Spleen (tissue), 11 donors: ENCODE measurements at regions not wholly inside any gene's neighbourhood (a gene's known extent, or its start where the extent isn't known, plus 50 kb on each side); places are given as distances from the start of the nearest gene placed in this dataset.

Experiments used
- DNase-seq: peaks from one replicate; pipeline ENCODE4 v3.0.0-alpha.2; 2020
- H3K27ac ChIP-seq, 8 donors: fragments of 200-600 bp; sonication (generic) in 7 of 8; 1 replicate in 4 of 8; 2 replicates in 4 of 8; pipeline versions ENCODE4 v1.5.0 to v1.8.0; 2016 to 2021; ENCODE audit warnings: inconsistent platforms in 4 of 8, mild to moderate bottlenecking in 4 of 8, moderate library complexity in 1 of 8
- H3K27me3 ChIP-seq, 7 donors: fragments of 200-600 bp; sonication (generic) in 6 of 7; replicated peaks in 1 of 7; 1 replicate in 4 of 7; 2 replicates in 3 of 7; pipeline versions ENCODE4 v1.5.0 to v1.8.0; 2016 to 2021; ENCODE audit warnings: inconsistent platforms in 3 of 7, mild to moderate bottlenecking in 1 of 7
- H3K36me3 ChIP-seq, 6 donors: fragments of 200-600 bp; sonication (generic) in 5 of 6; 1 replicate in 4 of 6; 2 replicates in 2 of 6; pipeline versions ENCODE4 v1.5.0 to v1.8.0; 2016 to 2021; ENCODE audit warnings: inconsistent platforms in 2 of 6
- H3K4me1 ChIP-seq, 6 donors: fragments of 200-600 bp; sonication (generic) in 5 of 6; 1 replicate in 3 of 6; 2 replicates in 3 of 6; pipeline versions ENCODE4 v1.5.0 to v1.8.0; 2016 to 2021; ENCODE audit warnings: inconsistent platforms in 3 of 6
- H3K4me3 ChIP-seq, 8 donors: fragments of 200-600 bp; sonication (generic) in 7 of 8; 1 replicate in 4 of 8; 2 replicates in 4 of 8; pipeline versions ENCODE4 v1.5.0 to v1.8.0; 2016 to 2021; ENCODE audit warnings: inconsistent platforms in 4 of 8, mild to moderate bottlenecking in 4 of 8, moderate library complexity in 2 of 8
- H3K9me3 ChIP-seq, 8 donors: fragments of 200-600 bp; sonication (generic) in 7 of 8; 1 replicate in 4 of 8; 2 replicates in 4 of 8; pipeline versions ENCODE4 v1.5.0 to v1.8.0; 2016 to 2021; ENCODE audit warnings: inconsistent platforms in 4 of 8
- CTCF ChIP-seq, 11 experiments: fragments of 200-600 bp in 7 of 11; fragments of 450-650 bp in 4 of 11; sonication (generic) in 4 of 11; IDR thresholded peaks in 8 of 11; conservative IDR thresholded peaks in 3 of 11; 1 replicate in 7 of 11; 2 replicates in 4 of 11; pipeline versions ENCODE4 v1.4.0 to v1.8.0; 2016 to 2021; ENCODE audit warnings: antibody characterized with exemption in 11 of 11, inconsistent platforms in 4 of 11, mild to moderate bottlenecking in 1 of 11
- POLR2A ChIP-seq, 3 donors: fragments of 450-650 bp; IDR thresholded peaks; one replicate each; pipeline ENCODE4 v1.5.1; 2017; ENCODE audit warnings: antibody characterized with exemption in 3 of 3, mild to moderate bottlenecking in 1 of 3
- POLR2AphosphoS5 ChIP-seq, 3 donors: sonication (generic); formaldehyde crosslinking; IDR thresholded peaks; one replicate each; pipeline ENCODE4 v1.5.1; 2017; ENCODE audit warnings: antibody characterized with exemption in 3 of 3
- WGBS, 5 donors: extraction: QIAGEN DNeasy Blood & Tissue Kit in 3 of 5; methylation state at CpG; one replicate each; pipeline versions ENCODE4 v1.1.5 to v1.1.7; 2013 to 2018; 5-methylcytosine and 5-hydroxymethylcytosine counted together
- intact Hi-C: fragments of 100-400 bp; cut with DNase I; formaldehyde crosslinking; loops from one replicate; pipeline ENCODE4 v1.15.0; 2023; ENCODE audit warnings: low total_unique reads
- donor health status: healthy with polysubstance abuse.
- donor health status: DM: no; HTN: no; CAD: no; lungs with moderate emphysema.
- donor health status: DM: no; HTN: no; CAD: no.
- donor health status: Bipolar disorder and iron deficiency.
- donor health status: healthy.
- donor health status: DM: no; HTN: no; CAD: no.
- donor health status: DM: yes; HTN: yes; CAD: no.

- 70 to 79% (median 74%) methylated on average over 7 of the region's 7 CpGs for WGBS, 5 donors
- H3K4me1 ChIP-seq = no peaks in the 10 kb centered on the region
- peaks cover 0 to 10% (median 0%) of the 10 kb centered on the region in 7 donors for H3K27me3 ChIP-seq
- no peaks in the 10 kb centered on the region for H3K9me3 ChIP-seq
- TF ChIP-seq POLR2AphosphoS5 (IDR thresholded peaks at IDR 0.05) = no peak
- TF ChIP-seq POLR2A (IDR thresholded peaks at IDR 0.05) = no peak
- DNase-seq = no peak
- H3K36me3 ChIP-seq = no peaks in the 10 kb centered on the region
- H3K27ac ChIP-seq = no peak overlapping the region
- no peak overlapping the region for H3K4me3 ChIP-seq
- intact Hi-C loops = no loop called here
Measured at GRCh38 chr17:34763728-34764665, 184.6 kb downstream of the TMEM132E start.

GRCh38 chr17:34762078-34762477, 182.7 kb downstream of the TMEM132E start:
- H3K27me3 ChIP-seq = peaks cover 0 to 28% (median 0%) of the 10 kb centered on the region in 7 donors
- H3K9me3 ChIP-seq = no peaks in the 10 kb centered on the region
- 70 to 85% (median 75%) methylated on average over 3 of the region's 3 CpGs for WGBS, 5 donors
- no peak overlapping the region for H3K27ac ChIP-seq
- intact Hi-C loops = no loop called here
- H3K4me1 ChIP-seq = no peaks in the 10 kb centered on the region
- no peaks in the 10 kb centered on the region for H3K36me3 ChIP-seq
- DNase-seq = no peak
- no peak overlapping the region for H3K4me3 ChIP-seq
- TF ChIP-seq POLR2AphosphoS5 (IDR thresholded peaks at IDR 0.05) = no peak
- no peak for TF ChIP-seq CTCF (IDR thresholded peaks at IDR 0.05 in 8 of 11, conservative IDR thresholded peaks at IDR 0.05 in 3 of 11)

DNA sequence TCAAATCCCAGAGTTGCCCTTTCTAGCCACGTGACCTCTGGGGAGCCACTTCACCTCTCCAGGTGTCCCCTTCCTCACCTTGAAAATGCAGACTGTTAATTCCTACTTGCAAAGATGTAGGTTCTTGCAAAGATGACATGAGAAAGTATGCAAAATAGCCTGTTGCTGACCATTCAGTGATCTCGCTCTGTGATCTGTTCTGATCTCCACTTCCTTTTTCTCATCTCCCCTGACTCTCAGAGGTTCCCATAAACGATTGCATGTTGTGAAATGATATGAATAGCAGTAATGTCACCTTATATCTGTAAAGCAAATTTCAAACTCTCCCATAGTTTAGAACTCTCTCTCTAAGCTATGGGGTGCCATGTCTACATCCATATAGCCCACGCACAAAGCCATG, 182.3 kb downstream of the TMEM132E start:
- Histone ChIP-seq H3K4me1 (no peaks in the 10 kb centered on the region), H3K9me3 (no peaks in the 10 kb centered on the region), H3K36me3 (no peaks in the 10 kb centered on the region), H3K4me3 (no peak overlapping the region), H3K27me3 (peaks cover 0 to 33% (median 2%) of the 10 kb centered on the region in 7 donors), H3K27ac (no peak overlapping the region)
- DNase-seq = no peak
- WGBS, 5 donors = 54 to 74% (median 67%) methylated on average over 4 of the region's 4 CpGs
- TF ChIP-seq POLR2A (IDR thresholded peaks at IDR 0.05) (no peak), POLR2AphosphoS5 (IDR thresholded peaks at IDR 0.05) (no peak), CTCF (IDR thresholded peaks at IDR 0.05 in 8 of 11, conservative IDR thresholded peaks at IDR 0.05 in 3 of 11) (no peak)
- intact Hi-C loops = no loop called here

DNA sequence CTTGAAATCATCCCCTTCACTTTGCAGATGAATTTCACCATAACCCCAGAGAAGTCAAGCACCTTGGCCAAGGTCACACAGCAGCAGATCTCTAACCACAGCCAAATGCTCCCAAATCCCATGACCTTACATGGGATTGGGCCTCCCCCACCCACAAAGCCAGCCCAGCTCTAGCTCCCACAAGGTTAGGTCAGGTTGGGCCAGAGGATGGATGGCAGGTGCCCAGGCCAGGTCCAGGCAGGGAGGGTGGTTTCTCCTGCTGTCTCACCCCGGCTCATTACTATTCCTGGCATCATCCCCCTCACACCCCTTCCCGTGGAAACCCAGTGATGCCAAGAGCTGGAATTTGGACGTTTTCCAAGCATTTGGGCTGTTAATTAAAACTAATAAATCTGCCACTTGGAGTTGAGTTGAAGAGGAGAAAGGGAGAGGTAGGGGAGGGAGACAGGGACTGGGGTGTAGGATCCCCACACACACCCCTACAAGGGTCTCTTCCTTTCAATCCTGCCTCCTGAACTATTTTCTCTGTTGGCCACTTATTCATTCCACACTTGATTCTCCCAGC, 181.6 kb downstream of the TMEM132E start:
- no peaks in the 10 kb centered on the region for H3K9me3 ChIP-seq
- H3K4me1 ChIP-seq = no peaks in the 10 kb centered on the region
- H3K27me3 ChIP-seq = peaks cover 0 to 39% (median 4%) of the 10 kb centered on the region in 7 donors
- H3K4me3 ChIP-seq = no peak overlapping the region
- no peaks in the 10 kb centered on the region for H3K36me3 ChIP-seq
- WGBS, 5 donors = 22 to 55% (median 31%) methylated on average over 3 of the region's 3 CpGs
- no peak for TF ChIP-seq POLR2A (IDR thresholded peaks at IDR 0.05)
- TF ChIP-seq CTCF (IDR thresholded peaks at IDR 0.05 in 8 of 11, conservative IDR thresholded peaks at IDR 0.05 in 3 of 11) = no peak
- TF ChIP-seq POLR2AphosphoS5 (IDR thresholded peaks at IDR 0.05) = no peak
- intact Hi-C loops = no loop called here
- DNase-seq = no peak
- no peak overlapping the region for H3K27ac ChIP-seq
